Activated CD4-positive, alpha-beta T cell treated with anti-CD3 and anti-CD28 coated beads, Interleukin-2, amount 10 ng/mL, durations not matched to agents 7 days and 5 days (primary cell): ENCODE measurements at regions not wholly inside any gene's neighbourhood (a gene's known extent, or its start where the extent isn't known, plus 50 kb on each side); places are given as distances from the start of the nearest gene placed in this dataset.

ENCODE experiments used
- CTCF ChIA-PET: fragments of 350-600 bp; sonication (Branson Sonifier 250); formaldehyde crosslinking; loops from one replicate; lab custom pipeline; 2021; ENCODE audit warnings: antibody characterized with exemption; lab: Charles Lee
- POLR2A ChIA-PET: fragments of 350-600 bp; sonication (Branson Sonifier 250); formaldehyde crosslinking; loops from one replicate; lab custom pipeline; 2021; ENCODE audit warnings: antibody characterized with exemption; lab: Charles Lee
- DNase-seq: peaks from one replicate; pipeline ENCODE4 v3.0.0-alpha.2; 2020
- H3K27ac Mint-ChIP-seq: one replicate; pipeline ENCODE4 v1.8.0; 2021; ENCODE audit warnings: mild to moderate bottlenecking, moderate library complexity, mixed read lengths
- H3K27me3 Mint-ChIP-seq: one replicate; pipeline ENCODE4 v1.8.0; 2021; ENCODE audit warnings: mixed read lengths
- H3K36me3 Mint-ChIP-seq: one replicate; pipeline ENCODE4 v1.8.0; 2021; ENCODE audit warnings: low read depth, mixed read lengths
- H3K4me1 Mint-ChIP-seq: one replicate; pipeline ENCODE4 v1.8.0; 2021; ENCODE audit warnings: mixed read lengths
- H3K4me3 Mint-ChIP-seq: one replicate; pipeline ENCODE4 v1.8.0; 2021; ENCODE audit warnings: mild to moderate bottlenecking, moderate library complexity, mixed read lengths
- H3K9me3 Mint-ChIP-seq: one replicate; pipeline ENCODE4 v1.8.0; 2021; ENCODE audit warnings: mixed read lengths

GRCh38 chr7:25940086-25940906 lies 211.7 kb upstream of the NFE2L3 start:
- CTCF ChIA-PET: interaction anchor here (0.6 to 0.7 kb wide), 2 partner anchors 9 to 11 kb away, joined by 3 read pairs; no protein-coding TSS in a partner anchor
- Mint-ChIP-seq H3K36me3 (no peaks in the 10 kb centered on the region), H3K27me3 (peaks cover 14% of the 10 kb centered on the region), H3K27ac (peak overlapping the region; percentile 84), H3K9me3 (no peaks in the 10 kb centered on the region), H3K4me1 (peaks cover 15% of the 10 kb centered on the region), H3K4me3 (peak overlapping the region; percentile 31)
- DNase-seq: no peak
- POLR2A ChIA-PET: no interaction called here

DNA sequence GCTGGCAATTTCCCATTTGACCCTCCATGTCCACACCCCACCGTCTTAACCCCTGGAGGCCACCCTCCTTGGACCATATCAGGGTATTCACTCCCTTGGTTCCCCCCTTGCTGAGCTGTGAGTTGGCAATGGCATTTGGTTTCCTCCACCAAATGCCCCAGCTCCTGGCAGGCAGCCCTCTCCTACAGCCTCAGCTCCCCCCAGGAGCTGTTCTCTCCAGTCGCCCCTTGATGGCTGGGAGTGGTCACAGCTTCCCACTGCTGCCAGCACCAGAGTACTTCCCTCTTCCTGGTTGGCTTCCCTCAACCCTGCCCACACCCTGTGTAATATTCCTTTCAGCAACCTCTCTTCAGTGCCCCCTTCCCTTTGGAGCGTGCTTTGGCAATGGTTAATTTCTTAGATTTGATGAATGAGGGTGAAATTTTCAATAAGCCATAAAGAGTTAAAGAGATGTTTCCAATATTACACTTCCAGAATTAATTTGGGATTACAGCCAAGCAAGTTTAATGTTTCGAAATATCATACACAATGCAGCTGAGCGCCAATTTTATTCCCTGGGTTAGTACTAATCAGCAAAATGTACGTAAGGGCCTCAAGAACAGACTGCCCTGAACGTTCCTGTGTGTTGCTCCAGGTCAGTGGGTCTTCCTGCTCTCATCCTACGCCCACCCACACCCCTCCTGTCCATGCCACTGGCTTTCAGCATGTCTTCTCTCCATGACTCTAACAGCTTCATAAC lies 207.1 kb upstream of the NFE2L3 start:
- no peaks in the 10 kb centered on the region for H3K9me3 Mint-ChIP-seq

DNA sequence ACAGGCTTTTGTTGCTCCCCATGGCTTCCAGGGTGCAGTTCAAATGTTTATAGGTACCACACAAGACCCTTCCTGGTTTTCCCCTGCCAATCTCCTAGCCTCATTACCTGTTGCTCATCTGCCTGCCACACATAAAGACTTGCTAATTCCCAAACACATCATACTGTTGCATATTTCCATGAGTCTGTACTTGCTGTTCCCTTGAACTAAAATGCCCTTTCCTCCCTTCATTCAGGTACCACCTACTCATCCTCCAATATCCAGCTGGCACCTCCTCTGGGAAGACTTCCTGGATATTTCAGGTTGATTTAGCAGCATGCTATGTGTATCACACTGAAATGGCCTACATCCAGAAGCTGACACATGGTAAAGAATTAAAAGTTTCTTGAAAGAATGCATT lies 206.4 kb upstream of the NFE2L3 start:
- Mint-ChIP-seq H3K9me3 (no peaks in the 10 kb centered on the region), H3K27ac (no peak overlapping the region)

More for the DNA sequence above, 207.1 kb upstream of the NFE2L3 start:
- Mint-ChIP-seq H3K4me1 (peaks cover 24% of the 10 kb centered on the region), H3K36me3 (peaks cover 8% of the 10 kb centered on the region), H3K27me3 (peaks cover 2% of the 10 kb centered on the region), H3K27ac (no peak overlapping the region), H3K4me3 (no peak overlapping the region)
- POLR2A ChIA-PET: no interaction called here
- CTCF ChIA-PET: interaction anchor here (1.2 kb wide), 1 partner anchor 83 kb away, joined by 3 read pairs; no protein-coding TSS in a partner anchor
- DNase-seq: no peak

DNA sequence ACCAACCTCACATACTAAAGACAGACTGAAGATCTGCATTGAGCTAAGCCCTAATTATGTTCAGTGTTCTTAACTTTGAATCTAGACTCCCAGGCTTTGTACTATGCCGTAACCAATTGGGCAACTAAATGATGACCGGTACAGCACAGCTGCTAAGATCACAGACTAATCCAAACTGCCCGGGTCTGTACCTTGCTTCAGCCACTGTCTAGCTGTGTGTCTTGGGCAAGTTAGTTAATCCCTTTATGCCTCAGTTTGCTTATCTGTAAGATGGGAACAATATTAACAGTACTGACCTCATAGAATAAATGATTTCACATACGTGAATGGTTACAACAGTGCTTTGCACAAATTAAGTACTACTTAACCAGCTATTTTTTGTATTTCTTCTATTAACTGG lies 205.8 kb upstream of the NFE2L3 start:
- ChIA-PET CTCF (interaction anchor here (1.2 to 1.7 kb wide), 2 partner anchors 47 to 85 kb away, joined by 3 read pairs; no protein-coding TSS in a partner anchor), POLR2A (no interaction called here)
- Mint-ChIP-seq H3K4me3 (no peak overlapping the region), H3K4me1 (peaks cover 19% of the 10 kb centered on the region), H3K27me3 (peaks cover 2% of the 10 kb centered on the region), H3K36me3 (peaks cover 8% of the 10 kb centered on the region), H3K9me3 (no peaks in the 10 kb centered on the region), H3K27ac (no peak overlapping the region)
- DNase-seq: no peak

More for the DNA sequence above, 206.4 kb upstream of the NFE2L3 start:
- CTCF ChIA-PET: interaction anchor here (1.2 to 1.7 kb wide), 2 partner anchors 46 to 84 kb away, joined by 3 read pairs; no protein-coding TSS in a partner anchor
- no peak for DNase-seq
- peaks cover 8% of the 10 kb centered on the region for H3K36me3 Mint-ChIP-seq
- H3K4me3 Mint-ChIP-seq: no peak overlapping the region
- H3K4me1 Mint-ChIP-seq: peaks cover 23% of the 10 kb centered on the region
- POLR2A ChIA-PET: no interaction called here
- peaks cover 2% of the 10 kb centered on the region for H3K27me3 Mint-ChIP-seq

- Mint-ChIP-seq H3K9me3 (no peaks in the 10 kb centered on the region), H3K4me3 (no peak overlapping the region), H3K27me3 (peaks cover 2% of the 10 kb centered on the region), H3K27ac (no peak overlapping the region), H3K36me3 (peaks cover 8% of the 10 kb centered on the region), H3K4me1 (peaks cover 20% of the 10 kb centered on the region)
- ChIA-PET CTCF (interaction anchor here (0.6 to 0.7 kb wide), 3 partner anchors 52 to 969 kb away, joined by 3 read pairs; no protein-coding TSS in a partner anchor), POLR2A (no interaction called here)
- no peak for DNase-seq
Measured at GRCh38 chr7:25947669-25948516, 204.1 kb upstream of the NFE2L3 start.

DNA sequence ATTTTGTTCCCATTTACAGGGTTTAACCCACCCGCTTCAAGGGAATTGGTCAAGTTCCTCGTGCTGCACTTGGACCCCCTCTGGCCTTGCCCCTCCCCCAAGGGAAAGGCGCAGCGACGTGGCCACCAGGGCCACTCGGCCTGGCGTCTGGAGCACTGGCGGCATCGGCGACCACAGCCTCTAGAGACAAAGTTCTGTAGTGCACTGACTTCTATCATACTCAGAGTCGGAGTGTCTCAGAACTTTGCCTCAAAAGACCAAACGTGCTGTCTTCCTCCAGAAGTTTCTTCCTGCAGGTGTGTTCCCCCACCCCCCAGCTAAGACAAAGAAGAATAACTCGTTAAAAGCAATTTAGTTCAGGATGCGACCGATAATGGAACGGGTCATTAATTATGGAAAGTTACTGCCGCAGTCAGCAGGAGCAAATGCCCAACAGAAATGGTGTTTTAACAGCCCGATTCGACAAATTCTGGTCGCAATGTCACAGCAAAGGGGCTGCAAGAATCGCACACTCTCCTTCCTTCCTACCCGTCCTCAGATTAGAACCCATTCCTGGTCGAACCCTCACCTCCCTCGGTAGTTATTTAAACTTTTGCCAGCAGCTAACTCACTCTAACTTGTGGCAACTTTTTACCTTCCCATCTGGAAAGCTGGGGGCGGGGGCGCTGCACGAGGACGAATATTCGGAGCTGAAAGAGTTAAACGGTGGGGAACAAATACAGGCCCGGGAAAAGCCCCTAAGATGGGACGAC lies 202.1 kb upstream of the NFE2L3 start:
- POLR2A ChIA-PET: no interaction called here
- no peak for DNase-seq
- H3K4me1 Mint-ChIP-seq: peaks cover 20% of the 10 kb centered on the region
- peaks cover under 1% of the 10 kb centered on the region for H3K27me3 Mint-ChIP-seq
- H3K4me3 Mint-ChIP-seq: peak overlapping the region; percentile 77
- peak overlapping the region; percentile 82 for H3K27ac Mint-ChIP-seq
- H3K9me3 Mint-ChIP-seq: no peaks in the 10 kb centered on the region
- CTCF ChIA-PET: no interaction called here
- peaks cover 8% of the 10 kb centered on the region for H3K36me3 Mint-ChIP-seq

DNA sequence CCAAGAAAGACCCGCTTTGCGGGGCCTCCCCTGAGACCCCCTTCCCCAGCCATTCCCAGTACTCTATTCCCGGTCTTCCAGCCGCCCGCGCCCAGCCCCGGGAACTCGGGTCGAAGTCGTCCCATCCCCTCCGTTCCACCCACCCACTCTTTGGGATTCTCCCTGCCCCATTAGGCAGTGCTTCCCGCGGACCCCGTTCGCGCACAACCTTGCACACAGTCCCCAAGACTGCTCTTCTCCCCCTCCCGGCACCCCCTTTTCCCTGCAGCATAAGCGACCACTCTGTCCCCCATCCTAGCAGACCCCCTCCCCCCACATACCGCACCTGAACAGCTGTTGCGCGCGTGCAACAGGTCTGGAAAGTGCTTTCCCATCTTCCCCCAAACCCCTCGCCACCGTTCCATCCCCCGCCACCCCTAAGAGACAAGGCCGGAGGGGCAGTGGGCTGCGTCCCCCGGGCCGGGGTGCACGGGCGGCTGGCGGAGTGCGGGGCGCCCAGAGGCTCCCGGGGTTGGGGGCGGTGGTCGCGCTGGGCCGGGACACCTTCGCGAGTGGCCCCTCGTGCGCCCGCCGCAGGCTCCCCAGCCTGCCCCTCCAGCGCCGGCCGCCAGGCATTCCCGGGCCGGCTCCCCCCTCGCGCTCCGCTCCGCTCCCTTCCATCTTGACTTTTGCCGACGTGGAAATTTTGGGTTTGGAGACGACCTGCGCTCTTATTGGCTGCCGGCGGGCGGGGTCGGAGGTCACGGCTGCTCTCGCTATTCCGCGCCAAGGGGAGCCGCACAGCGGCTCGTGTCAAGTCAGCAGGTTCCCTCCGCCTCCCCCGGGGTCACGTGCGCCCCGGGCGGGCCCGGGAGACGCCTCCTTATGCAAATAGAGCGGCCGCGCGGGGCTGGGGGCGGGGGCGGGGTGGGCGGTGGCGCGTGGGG lies 201.2 kb upstream of the NFE2L3 start:
- ChIA-PET POLR2A (no interaction called here), CTCF (interaction anchor here (0.6 kb wide), 1 partner anchor 11 kb away, joined by 3 read pairs; no protein-coding TSS in a partner anchor)
- Mint-ChIP-seq H3K27me3 (peaks cover 3% of the 10 kb centered on the region), H3K4me3 (peak overlapping the region; percentile 91), H3K27ac (peak overlapping the region; percentile 88), H3K9me3 (no peaks in the 10 kb centered on the region), H3K36me3 (peaks cover 8% of the 10 kb centered on the region), H3K4me1 (peaks cover 20% of the 10 kb centered on the region)
- DNase-seq: peak; percentile 94

DNA sequence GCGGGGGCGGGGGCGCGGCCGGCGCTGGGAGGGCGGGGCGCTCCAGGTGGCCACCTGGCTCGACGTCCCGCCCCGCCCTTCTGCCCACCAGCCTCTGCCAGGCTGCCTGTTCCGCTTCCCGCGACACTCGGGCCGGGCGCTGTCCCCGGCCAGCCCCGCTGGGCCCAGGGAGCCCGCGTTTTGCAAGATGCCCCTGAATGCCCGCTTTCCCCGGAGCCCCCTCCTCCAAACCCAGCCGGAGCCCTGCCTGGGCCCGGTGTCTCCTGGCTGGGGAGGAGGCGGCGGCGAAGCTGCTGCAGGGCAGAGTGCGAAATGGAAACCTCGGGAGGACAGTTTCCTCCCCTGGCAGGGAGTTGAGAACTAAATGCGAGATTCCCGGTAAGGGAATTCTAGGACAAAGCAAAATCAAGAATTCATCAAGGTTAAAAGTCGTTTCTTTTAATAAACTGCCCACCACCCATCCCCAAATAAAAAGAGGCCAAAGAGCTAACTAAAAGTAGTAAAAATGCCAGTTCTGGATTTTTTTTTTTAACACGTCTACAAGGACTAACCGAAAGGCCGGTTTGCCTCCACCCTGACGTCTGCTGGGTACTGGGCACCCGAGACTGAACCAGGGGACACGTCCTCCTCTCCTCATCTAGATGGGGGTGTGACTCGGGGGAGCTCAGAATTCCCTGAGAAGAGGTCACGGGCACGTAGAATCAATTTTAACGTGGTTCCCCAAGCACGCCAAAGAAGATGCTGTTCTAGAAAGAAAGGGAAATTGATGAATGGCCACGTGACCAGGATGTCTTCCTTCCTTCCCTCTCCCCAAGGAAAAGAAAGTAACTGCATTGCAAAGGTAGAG lies 200.4 kb upstream of the NFE2L3 start:
- ChIA-PET CTCF (interaction anchor here (0.6 kb wide), 1 partner anchor 11 kb away, joined by 3 read pairs; no protein-coding TSS in a partner anchor), POLR2A (no interaction called here)
- peaks cover 20% of the 10 kb centered on the region for H3K4me1 Mint-ChIP-seq
- no peak overlapping the region for H3K27ac Mint-ChIP-seq
- H3K9me3 Mint-ChIP-seq: no peaks in the 10 kb centered on the region
- H3K4me3 Mint-ChIP-seq: peak overlapping the region; percentile 45
- H3K27me3 Mint-ChIP-seq: peaks cover 4% of the 10 kb centered on the region
- H3K36me3 Mint-ChIP-seq: peaks cover 8% of the 10 kb centered on the region
- DNase-seq: no peak

- Mint-ChIP-seq H3K4me3 (peak overlapping the region; percentile 45), H3K36me3 (peaks cover 8% of the 10 kb centered on the region), H3K4me1 (peaks cover 20% of the 10 kb centered on the region), H3K27ac (no peak overlapping the region), H3K9me3 (no peaks in the 10 kb centered on the region), H3K27me3 (peaks cover 4% of the 10 kb centered on the region)
- ChIA-PET POLR2A (no interaction called here), CTCF (no interaction called here)
- no peak for DNase-seq
Measured at GRCh38 chr7:25952261-25953057, 199.5 kb upstream of the NFE2L3 start.

DNA sequence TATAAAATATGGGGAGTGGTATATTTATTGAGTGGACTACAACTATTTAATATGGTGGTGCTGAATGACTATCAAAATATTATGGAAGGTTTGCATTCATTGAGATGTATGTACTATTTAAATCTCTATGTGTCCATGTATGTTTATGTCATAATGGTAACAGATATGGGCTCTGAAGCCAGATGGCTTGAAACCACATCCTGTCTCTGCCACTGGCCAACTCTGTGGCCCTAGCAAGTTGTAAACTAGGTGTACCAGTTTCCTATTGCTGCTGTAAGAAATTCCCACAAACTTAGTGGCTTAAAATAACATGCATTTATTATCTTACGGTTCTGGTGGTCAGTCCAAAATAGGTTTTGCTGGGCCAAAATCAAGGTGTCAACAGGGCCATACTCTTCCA lies 198.1 kb upstream of the NFE2L3 start:
- Mint-ChIP-seq H3K27me3 (peaks cover 7% of the 10 kb centered on the region), H3K4me3 (no peak overlapping the region)
- POLR2A ChIA-PET: no interaction called here

More for the DNA sequence above, 198.1 kb upstream of the NFE2L3 start:
- no peak for DNase-seq
- Mint-ChIP-seq H3K36me3 (peaks cover 8% of the 10 kb centered on the region), H3K27ac (no peak overlapping the region), H3K9me3 (no peaks in the 10 kb centered on the region), H3K4me1 (peaks cover 20% of the 10 kb centered on the region)
- CTCF ChIA-PET: no interaction called here
